NAMALWA (cell line): ENCODE measurements at regions not wholly inside any gene's neighbourhood (a gene's known extent, or its start where the extent isn't known, plus 50 kb on each side); places are given as distances from the start of the nearest gene placed in this dataset.
"Not testable (repeated sequence)": the region's sequence is repeated elsewhere in the genome, so short reads cannot be mapped to it uniquely, and the experiment has no call there.

ENCODE experiments used
- DNase-seq: peaks from one replicate; pipeline ENCODE4 v3.0.0-alpha.2; 2015; ENCODE audit warnings: low spot score

DNA sequence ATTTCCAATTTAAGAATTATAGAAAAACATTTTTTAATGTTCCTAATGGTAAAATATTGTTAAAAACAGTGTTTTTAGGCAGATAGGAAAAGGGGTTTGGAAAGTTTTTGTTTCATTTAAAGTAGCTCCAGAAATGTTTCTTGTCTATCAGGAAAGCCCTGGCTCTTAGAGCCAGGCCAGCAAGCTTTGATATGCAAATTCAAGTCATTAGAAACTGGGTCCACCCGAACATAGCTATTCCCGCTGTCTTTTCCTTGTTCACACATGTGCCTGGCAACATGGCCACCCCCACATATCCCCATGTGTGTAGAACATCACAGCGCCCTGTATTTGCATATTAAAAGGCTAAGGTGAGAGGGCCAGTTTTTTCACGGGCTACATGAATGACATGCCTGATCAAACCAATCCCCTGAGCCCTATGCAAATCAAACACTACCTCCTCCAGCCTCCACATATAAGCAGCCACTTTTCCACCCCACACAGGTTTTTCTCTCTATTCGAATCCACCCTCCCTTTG, 925.3 kb upstream of the CDH10 start:
- no peak for DNase-seq

DNA sequence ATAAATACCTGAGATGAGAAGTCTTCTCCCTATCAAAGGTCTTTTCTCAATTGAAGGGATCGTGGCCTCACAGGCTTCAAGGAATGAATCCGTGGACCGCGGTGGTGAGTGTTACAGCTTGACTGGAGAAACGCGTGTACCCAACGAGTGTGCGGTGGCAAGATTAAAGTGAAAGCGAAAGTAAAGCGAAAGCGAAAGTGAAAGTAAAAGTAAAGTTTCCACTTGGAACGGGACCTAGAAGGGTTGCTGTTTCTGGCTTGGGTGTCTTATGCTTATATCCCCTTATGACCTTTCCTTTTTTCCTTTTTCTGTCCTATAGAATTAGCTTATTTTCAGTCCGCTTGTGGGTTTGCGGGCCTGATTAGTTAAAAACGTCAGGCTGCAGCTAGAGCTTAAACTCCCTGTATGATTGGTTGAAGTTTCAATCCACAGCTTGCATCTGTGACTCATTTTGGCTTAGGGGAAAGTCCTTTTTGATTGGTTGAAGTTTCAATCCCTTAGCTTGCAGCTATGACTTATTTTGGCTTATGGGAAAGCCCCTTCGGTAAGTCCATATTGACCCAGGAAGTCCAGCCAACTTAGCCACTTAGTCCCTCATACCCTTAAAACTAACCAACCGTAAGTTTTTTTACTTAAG, 924.3 kb upstream of the CDH10 start:
- DNase-seq: peak; percentile 33

DNA sequence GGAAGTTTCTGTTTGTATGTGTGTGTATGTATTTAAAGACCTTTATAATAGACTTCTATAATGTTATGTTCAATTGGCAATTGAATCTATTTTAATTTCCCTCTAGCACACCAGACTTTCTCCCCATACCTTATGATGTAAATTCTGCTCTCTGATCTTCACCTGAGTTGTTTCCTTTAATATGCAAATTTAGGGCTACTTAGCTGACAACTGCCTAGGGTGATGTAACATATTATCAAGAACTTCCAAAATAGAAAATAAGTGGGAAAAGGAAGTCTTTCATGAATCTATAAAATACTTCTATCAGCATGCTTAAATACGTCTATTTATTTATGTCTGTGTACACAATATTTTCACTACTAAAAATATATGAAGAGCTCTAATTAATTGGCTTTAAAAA, 923.5 kb upstream of the CDH10 start:
- DNase-seq: no peak

DNA sequence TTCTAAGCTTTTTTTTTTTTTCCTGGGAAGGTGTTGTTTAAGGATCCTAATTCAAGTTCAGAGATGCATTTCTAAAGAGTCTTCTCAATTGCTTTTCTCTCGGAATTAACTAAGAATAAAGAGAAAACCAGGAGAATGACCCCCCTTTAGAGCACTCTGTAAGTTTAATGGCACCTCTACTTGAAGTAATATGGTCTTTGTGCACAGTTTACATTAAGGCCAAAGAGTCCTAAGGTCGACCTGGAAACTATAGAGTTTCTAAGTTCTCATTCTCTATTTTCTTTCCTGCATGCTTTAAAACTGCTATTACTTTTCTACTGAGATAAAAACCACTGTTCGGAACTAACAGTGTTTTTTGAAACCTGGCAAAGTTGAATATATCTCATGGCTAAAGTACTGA, 923.1 kb upstream of the CDH10 start:
- no peak for DNase-seq

DNA sequence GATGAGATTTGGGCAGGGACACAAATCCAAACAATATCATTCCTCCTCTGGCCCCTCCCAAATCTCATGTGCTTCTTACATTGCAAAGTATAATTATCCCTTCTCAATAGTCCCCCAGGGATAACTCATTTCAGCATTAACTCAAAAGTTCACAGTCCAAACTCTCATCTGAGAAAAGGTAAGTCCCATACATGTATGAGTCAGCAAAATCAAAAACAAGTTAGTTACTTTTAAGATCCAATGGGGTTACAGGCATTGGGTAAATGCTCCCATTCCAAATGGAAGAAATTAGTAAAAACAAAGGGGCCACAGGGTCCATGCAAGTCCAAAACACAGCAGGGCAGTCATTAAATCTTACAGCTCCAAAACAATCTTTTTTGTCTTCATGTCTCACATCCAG, 917.9 kb upstream of the CDH10 start:
- DNase-seq: no peak

DNA sequence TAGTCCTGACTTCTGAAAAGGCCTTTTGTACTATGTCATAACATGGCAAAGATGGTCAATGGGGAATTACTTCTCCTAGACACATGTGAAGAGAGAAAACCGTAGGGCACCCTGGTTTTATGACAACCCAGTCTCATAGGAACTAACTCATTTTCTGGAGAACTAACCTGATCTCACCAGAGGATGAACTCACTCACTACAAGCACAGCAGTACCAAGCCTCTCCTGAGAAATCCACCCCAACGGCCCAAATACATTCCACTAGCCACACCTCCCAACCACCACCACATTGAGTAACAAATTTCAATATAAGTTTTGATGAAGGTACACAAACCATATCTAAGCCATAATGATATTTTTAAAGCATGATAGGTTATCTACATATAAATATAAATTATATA, 909.3 kb upstream of the CDH10 start:
- no peak for DNase-seq

DNA sequence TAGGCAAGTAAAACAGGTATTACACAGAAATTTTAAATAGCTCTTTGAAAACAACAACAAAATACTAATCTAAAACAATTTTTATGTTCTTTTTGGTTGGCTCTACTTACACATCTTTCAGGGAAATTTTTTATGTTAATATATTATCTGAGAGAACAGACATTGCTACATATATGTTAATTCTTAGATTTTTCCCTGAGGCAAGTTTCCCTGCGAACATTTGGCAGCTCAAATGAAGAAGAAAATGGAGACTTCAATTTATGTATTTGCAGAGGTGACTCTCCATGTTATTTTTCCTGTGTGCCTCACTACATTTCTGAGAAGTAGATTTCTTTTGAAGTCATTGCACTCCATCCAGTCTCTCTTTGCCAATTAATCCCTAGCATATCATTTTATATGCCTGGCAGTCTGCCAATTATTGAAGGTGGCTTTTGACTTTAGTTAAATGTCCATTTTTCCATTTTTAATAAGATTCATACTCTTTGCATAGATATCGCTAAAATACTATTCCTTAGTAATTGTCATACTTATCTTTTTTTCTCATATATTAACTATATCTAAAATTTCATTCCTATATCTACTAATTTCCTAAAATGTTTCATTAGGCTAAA, 908.2 kb upstream of the CDH10 start:
- DNase-seq: no peak

DNA sequence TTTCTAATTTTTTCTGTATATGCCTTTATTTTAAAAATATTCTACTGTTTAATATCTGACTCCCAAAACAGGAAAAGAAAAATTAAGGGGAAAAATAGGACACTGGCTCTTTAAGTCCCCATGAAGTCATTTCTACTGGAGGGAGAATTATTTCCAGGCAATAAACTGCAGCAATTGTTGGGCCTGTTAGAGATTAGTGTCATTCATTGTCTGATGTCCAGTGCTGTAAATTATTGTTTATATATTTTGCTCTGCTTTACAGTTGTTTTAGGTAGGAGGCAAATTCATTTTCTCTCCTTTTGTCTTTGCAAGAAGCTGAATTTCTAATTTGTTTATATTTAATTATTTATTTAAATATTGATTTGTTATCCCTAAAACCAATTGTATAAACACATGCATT, 906.0 kb upstream of the CDH10 start:
- DNase-seq: no peak

DNA sequence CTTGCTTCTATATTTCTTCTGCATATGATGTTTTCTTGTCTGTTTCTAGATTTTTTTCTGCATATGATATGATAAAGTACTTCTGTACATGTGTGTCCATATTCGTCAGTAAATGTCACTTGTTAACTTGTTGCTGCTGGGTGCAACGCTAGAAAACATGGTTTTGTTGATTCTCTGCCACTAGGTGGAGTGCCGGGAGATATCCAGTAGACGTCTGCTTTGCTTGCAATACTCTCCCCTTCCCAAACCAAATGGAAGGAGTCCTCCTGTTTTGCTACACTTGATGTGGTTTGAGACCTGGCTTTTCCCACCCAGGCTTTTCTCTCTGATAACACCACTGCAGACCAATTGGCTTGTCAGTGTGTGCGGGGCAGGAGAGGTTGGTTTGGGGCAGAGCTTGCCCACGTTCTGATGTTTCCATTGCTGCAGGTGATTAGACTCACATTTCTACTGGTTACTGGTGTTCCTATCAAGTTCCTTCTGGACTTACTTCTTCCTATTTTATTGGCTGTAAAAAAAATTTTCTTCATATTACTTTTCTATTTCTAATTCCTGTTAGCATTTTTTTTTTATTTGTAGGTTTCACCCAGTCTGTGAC, 900.0 kb upstream of the CDH10 start:
- DNase-seq: peak; percentile 73

DNA sequence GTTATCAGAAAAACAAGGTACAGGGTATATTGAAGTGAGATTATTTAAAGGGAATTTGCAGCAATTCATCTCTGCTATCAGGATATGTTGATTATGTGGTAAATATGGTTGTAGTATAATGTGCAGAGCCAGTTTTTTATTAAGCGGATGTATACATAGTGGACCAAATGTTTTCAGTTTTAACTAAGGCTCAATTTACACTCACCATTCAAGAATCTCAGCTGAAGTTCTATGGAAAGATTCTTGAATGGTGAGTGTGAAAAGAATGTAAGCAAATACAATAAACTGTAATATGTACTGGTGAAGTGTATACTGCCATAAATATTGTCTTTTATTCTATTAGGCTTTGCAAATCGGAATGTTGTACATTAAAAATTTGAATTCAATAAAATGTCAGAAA, 895.9 kb upstream of the CDH10 start:
- no peak for DNase-seq

DNA sequence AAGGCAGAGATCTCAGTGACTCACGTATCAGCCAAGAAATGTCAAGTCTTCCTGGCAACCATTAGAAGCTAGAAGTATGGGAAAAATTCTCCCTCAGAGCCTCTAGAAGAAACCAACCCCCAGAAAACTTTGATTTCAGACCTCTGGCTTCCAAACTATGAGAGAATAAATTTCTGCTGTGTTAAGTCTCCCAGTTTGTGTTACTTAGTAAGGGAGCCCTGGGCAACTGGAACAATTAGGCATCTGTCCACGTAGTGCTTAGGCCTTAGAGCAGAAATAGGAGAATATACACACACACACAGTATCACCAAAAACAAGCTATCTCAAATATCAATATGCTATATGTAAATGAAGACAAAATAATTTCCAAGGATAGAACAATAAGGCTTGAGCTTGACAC, 894.8 kb upstream of the CDH10 start:
- DNase-seq: no peak

DNA sequence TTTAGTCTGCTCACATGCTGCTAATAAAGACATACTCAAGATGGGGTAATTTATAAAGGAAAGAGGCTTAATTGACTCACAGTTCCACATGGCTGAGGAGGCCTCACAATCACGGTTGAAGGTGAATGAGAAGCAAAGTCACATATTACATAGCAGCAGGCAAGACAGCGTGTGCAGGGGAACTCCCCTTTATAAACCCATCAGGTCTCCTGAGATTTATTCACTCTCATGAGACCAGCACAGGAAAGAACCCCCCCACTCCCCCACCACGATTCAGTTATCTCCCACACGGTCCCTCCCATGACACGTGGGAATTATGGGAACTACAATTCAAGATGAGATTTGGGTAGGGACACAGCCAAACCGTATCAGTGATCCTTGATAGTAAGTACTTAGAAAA, 891.7 kb upstream of the CDH10 start:
- not testable (repeated sequence) for DNase-seq

DNA sequence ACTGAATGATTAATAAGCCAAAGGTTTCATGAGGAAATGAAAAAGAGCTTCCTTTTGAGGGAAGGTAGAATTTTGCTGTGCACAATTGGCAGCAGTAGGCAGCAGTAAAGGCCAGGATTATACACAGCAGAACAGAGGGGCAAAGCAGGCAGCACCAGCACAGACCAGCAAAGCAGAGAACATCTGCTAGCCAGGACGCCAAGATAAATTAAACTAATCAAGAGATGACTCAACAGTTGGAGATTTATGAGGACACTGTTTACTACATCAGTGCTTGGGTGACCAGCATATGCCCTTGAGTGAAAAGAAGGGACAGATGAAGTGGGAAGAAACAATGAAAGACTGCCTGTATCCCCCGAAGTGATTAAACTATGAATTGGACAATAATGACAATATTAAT, 871.4 kb upstream of the CDH10 start:
- no peak for DNase-seq

DNA sequence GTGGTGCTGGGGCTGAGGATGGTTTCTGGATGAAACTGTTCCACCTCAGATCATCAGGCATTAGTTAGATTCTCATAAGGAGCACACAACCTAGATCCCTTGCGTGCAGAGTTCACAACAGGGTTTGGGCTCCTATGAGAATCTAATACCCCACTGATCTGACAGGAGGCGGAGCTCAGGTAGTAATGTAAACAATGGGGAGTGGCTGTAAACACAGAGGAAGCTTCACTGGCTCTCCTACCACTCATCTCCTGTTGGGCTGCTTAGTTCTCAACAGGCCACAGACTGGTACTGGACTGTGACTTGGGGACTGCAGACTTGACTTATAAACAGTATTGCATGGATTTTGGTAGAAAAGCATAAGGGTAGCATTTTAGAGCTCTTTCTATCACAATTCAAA, 870.7 kb upstream of the CDH10 start:
- no peak for DNase-seq

DNA sequence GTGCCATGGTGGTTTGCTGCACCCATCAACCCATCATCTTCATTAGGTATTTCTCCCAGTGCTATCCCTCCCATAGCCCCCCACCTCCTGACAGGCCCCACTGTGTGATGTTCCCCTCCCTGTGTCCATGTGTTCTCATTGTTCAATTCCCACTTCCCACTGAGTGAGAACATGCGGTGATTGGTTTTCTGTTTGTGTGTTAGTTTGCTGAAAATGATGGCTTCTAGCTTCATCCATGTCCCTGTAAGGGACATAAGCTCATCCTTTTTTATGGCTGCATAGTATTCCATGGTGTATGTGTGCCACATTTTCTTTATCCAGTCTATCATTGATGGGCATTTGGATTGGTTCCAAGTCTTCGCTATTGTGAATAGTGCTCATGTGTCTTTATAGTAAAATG, 865.9 kb upstream of the CDH10 start:
- not testable (repeated sequence) for DNase-seq

DNA sequence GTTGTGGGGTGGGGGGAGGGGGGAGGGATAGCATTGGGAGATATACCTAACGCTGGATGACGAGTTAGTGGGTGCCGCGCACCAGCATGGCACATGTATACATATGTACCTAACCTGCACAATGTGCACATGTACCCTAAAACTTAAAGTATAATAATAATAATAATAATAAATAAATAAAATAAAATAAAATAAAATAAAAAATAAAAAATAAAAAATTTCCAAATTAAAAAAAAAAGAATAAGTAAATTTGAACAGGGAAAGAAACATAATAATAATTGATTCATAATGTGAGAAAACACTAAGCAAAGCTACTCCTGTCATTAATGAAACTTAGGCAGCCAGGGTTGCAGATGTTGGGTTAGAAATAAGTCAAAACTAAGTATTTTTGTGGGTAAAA, 863.2 kb upstream of the CDH10 start:
- DNase-seq: not testable (repeated sequence)

DNA sequence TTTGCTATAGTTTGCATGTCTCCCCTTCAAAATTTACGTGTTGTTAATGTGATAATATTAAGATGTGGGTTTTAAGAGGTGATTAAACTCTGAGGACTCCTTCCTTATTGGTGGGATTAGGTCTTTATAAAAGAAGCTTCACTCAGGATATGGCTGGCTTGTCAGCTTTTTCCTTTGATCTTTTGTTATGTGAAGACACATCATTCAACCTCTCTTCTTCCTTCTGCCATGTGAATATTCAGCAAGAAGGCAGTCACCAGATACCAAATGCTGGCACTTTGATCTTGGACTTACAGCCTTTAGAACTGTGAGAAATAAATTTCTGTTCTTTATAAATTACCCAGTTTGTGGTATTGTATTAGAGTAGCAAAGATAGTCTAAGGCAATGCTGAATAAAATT, 855.9 kb upstream of the CDH10 start:
- no peak for DNase-seq

DNA sequence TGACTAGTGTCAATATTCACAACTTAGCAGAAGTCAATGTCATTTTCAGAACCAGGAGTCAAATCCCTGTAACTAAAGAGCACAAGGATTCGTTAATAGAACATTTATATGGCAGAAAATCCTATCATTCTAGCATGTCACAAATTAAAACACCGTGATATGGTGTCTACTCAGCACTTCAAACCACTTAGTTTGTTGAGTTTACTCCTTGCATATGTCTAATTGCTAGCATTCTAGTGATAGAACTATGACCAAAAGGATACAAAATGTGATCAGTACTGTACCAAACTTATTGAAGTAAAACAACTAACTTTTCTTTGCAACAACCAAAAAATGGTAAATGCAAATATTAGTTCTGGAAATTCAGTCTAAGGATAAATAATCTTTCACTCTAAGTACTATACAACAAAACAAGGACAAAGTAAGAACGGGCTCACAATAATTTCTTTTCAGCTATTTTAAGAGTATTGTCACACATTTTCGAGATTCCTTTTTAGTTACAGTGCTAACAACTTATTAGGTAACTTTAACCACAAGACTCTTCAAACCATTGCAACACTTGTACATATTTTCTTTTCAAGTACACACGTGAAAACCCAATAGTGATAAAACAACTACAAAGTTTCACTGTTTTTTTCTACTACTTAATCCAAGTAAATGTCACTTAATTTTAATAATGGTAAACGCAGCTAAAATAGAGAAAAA, 845.2 kb upstream of the CDH10 start:
- no peak for DNase-seq

DNA sequence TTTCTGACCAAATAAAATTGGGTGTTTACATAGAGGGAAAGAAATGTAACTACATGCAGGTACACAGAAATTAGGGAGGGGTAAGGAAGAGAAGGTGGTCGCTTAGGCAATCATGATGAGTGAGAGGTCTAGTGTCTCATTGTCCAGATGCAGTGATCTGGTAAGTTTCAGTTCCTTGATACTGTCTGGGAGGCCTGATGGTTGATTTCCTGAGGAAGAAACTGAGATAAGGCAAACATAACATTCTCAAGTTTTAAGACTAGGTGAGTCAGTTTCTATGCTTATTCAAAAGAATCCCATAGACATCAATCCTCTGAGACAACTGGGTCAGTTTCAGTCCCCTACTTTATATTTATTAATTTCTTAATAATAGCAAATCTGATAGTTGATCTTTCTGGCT, 843.3 kb upstream of the CDH10 start:
- no peak for DNase-seq

DNA sequence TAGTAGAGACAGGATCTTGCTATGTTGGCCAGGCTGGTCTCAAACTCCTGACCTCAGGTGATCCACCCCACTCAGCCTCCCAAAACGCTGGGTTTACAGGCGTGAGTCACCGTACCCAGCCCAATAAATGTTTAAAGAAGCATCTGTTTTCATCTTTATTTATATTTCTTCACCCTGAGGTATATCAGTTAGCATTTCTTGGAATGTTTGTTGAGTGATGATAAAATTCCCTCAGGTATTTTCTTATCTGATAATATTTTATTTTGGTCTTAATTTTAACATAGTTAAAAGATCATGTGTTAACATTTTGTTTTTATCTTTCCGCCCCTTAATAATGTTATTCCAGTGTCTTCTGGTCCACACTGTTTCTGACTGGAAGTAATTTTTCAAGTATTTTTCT, 839.6 kb upstream of the CDH10 start:
- DNase-seq: no peak

DNA sequence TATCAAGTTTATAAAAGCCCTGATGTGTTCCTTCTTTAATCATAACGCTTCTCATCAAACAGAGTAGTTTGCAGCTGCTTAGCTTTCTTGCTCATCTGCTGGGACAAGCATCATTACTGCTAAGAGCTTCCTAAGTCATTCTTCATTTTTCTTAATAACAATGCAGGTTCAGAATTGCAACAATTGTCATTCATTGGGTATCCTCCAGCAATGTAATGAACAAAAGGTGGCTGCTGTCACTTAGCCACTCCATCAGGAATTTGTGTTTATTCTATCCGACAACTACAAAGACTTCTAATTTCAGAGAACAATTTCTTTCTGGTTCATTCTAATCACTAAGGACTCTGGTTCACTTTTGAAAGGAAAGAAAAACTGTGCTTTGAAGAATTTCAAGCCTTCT, 836.7 kb upstream of the CDH10 start:
- no peak for DNase-seq

DNA sequence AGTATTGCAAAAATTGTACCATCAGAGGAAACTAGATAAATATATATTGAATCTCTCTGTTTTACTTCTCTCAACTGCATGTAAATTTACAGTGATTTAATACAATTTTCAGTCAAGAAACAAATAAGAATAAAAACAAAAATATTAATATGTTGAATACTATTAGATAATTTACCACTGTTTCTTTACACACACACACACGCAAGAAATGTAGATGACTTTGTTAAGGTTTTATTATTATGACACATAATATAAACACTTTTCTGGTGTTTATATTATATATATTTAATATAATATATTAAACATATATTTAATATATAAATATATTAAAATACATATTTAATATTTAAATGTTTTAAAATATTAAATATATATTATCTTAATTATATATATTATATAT, 814.3 kb upstream of the CDH10 start:
- no peak for DNase-seq

DNA sequence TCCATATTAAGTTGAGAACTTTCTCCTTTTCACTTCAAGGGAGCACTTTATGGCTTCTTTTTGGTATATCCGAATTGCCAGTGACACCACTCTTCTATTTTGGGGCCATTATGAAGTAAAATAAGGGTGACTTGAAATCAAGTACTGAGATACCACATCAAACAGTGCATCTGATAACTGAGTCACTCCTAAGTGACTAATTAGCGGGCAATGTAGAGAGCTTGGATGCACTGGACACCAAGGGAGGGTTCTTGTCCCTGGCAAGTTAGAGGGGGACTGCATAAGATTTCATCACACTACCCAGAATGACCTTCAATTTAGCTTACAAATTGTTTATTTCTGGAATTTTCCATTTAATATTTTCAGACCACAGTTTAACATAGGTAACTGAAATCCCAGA, 813.9 kb upstream of the CDH10 start:
- DNase-seq: no peak
